ENCODE measurements at regions not wholly inside any gene's neighbourhood (a gene's known extent, or its start where the extent isn't known, plus 50 kb on each side); places are given as distances from the start of the nearest gene placed in this dataset.

DNA sequence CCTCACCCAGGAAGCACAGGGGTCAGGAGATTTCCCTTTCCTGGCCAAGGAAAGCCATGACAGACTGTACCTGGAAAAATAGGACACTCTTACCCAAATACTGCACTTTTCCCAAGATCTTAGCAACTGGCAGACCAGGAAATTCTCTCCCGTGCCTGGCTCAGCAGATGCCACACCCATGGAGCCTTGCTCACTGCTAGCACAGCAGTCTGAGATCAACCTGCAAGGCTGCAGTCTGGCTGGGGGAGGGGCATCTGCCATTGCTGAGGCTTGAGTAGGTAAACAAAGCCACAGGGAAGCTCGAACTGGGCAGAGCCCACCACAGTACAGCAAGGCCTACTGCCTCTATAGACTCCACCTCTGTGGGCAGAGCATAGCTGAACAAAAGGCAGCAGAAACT, 567.3 kb upstream of the LMCD1 start:
- TF ChIP-seq, protein P1, sequence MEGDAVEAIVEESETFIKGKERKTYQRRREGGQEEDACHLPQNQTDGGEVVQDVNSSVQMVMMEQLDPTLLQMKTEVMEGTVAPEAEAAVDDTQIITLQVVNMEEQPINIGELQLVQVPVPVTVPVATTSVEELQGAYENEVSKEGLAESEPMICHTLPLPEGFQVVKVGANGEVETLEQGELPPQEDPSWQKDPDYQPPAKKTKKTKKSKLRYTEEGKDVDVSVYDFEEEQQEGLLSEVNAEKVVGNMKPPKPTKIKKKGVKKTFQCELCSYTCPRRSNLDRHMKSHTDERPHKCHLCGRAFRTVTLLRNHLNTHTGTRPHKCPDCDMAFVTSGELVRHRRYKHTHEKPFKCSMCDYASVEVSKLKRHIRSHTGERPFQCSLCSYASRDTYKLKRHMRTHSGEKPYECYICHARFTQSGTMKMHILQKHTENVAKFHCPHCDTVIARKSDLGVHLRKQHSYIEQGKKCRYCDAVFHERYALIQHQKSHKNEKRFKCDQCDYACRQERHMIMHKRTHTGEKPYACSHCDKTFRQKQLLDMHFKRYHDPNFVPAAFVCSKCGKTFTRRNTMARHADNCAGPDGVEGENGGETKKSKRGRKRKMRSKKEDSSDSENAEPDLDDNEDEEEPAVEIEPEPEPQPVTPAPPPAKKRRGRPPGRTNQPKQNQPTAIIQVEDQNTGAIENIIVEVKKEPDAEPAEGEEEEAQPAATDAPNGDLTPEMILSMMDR (IDR thresholded peaks at IDR 0.05; ENCODE audit: low read depth, low read length, poor library complexity, severe bottlenecking) = no peak
- no peak for TF ChIP-seq EZH2phosphoT487 (IDR thresholded peaks at IDR 0.05; ENCODE audit: borderline replicate concordance, low read length)

All from DOHH2 (cell line).